ENCODE measurements at regions not wholly inside any gene's neighbourhood (a gene's known extent, or its start where the extent isn't known, plus 50 kb on each side); places are given as distances from the start of the nearest gene placed in this dataset.
"Not testable (repeated sequence)": the region's sequence is repeated elsewhere in the genome, so short reads cannot be mapped to it uniquely, and the experiment has no call there.

GRCh38 chr5:88090506-88090905, 178.1 kb downstream of the TMEM161B start:
- DNase-seq: no peak

- DNase-seq: no peak
Observed at GRCh38 chr5:88089719-88090390, 178.8 kb downstream of the TMEM161B start.

GRCh38 chr5:88085462-88085861, 183.2 kb downstream of the TMEM161B start:
- DNase-seq: no peak

- no peak for DNase-seq
Observed at GRCh38 chr5:88081877-88082276, 186.8 kb downstream of the TMEM161B start.

- no peak for DNase-seq
Observed at GRCh38 chr5:88063813-88064212, 204.8 kb downstream of the TMEM161B start.

GRCh38 chr5:88060194-88060593, 208.5 kb downstream of the TMEM161B start:
- no peak for DNase-seq

- no peak for DNase-seq
Observed at GRCh38 chr5:88058625-88059024, 210.0 kb downstream of the TMEM161B start.

- DNase-seq: not testable (repeated sequence)
Observed at GRCh38 chr5:88052468-88052867, 216.2 kb downstream of the TMEM161B start.

GRCh38 chr5:88051148-88051547, 217.5 kb downstream of the TMEM161B start:
- no peak for DNase-seq

GRCh38 chr5:88049737-88050136, 218.9 kb downstream of the TMEM161B start:
- DNase-seq: no peak

- DNase-seq: no peak
Observed at GRCh38 chr5:88049156-88049555, 219.5 kb downstream of the TMEM161B start.

GRCh38 chr5:88045931-88046461, 222.6 kb downstream of the TMEM161B start:
- DNase-seq: no peak

GRCh38 chr5:88045165-88045564, 223.5 kb downstream of the TMEM161B start:
- DNase-seq: no peak

GRCh38 chr5:88034520-88034919, 234.1 kb downstream of the TMEM161B start:
- no peak for DNase-seq

- DNase-seq: no peak
Observed at GRCh38 chr5:88033191-88033590, 235.5 kb downstream of the TMEM161B start.

GRCh38 chr5:88029011-88029410, 239.6 kb downstream of the TMEM161B start:
- DNase-seq: no peak

GRCh38 chr5:88021141-88021540, 247.5 kb downstream of the TMEM161B start:
- DNase-seq: no peak

- DNase-seq: not testable (repeated sequence)
Observed at GRCh38 chr5:88014984-88015383, 253.7 kb downstream of the TMEM161B start.

GRCh38 chr5:88000877-88001276, 267.8 kb downstream of the TMEM161B start:
- no peak for DNase-seq

GRCh38 chr5:87997662-87998061, 271.0 kb downstream of the TMEM161B start:
- no peak for DNase-seq

GRCh38 chr5:87966213-87966612, 302.4 kb downstream of the TMEM161B start:
- no peak for DNase-seq

GRCh38 chr5:87954121-87954520, 314.5 kb downstream of the TMEM161B start:
- no peak for DNase-seq

GRCh38 chr5:87951661-87952060, 317.0 kb downstream of the TMEM161B start:
- no peak for DNase-seq

- no peak for DNase-seq
Observed at GRCh38 chr5:87949676-87950631, 318.7 kb downstream of the TMEM161B start.
